HCT116 (cell line): ENCODE measurements at regions not wholly inside any gene's neighbourhood (a gene's known extent, or its start where the extent isn't known, plus 50 kb on each side); places are given as distances from the start of the nearest gene placed in this dataset.

Experiments
- CTCF ChIP-seq, 3 experiments: fragments of 200-600 bp in 1 of 3; sonication (generic) in 1 of 3; IDR thresholded peaks in 2 of 3; conservative IDR thresholded peaks in 1 of 3; 2 replicates each; pipeline ENCODE4 v1.5.1; 2012 to 2017; ENCODE audit warnings: low read depth in 2 of 3, low read length in 2 of 3, antibody characterized with exemption in 1 of 3, borderline replicate concordance in 1 of 3, control low read depth in 1 of 3, mild to moderate bottlenecking in 1 of 3, mixed read lengths in 1 of 3, mixed run types in 1 of 3, moderate library complexity in 1 of 3; ENCODE audit not compliant: insufficient read depth in 1 of 3
- EZH2 ChIP-seq: fragments of 200-600 bp; sonication (generic); IDR thresholded peaks from 2 replicates; pipeline ENCODE4 v1.6.1; 2017; ENCODE audit warnings: antibody characterized with exemption, mixed run types

GRCh38 chr9:126561582-126561981 is 52.1 kb upstream of the LMX1B start:
- TF ChIP-seq EZH2 (no peak), CTCF (IDR thresholded peaks at IDR 0.05 in 2 of 3, conservative IDR thresholded peaks at IDR 0.05 in 1 of 3; ENCODE audit: borderline replicate concordance in 1 of 3, insufficient read depth in 1 of 3, low read depth in 2 of 3, low read length in 2 of 3) (no peak)
